K562 (cell line): ENCODE measurements at regions not wholly inside any gene's neighbourhood (a gene's known extent, or its start where the extent isn't known, plus 50 kb on each side); places are given as distances from the start of the nearest gene placed in this dataset.
A peak's percentile ranks its signal among the peaks of the same experiment; 100 is the strongest.

Source experiments
- CTCF ChIP-seq, 3 experiments: IDR thresholded peaks in 2 of 3; conservative IDR thresholded peaks in 1 of 3; 2 replicates each; pipeline ENCODE4 v1.5.1; 2011 to 2012; ENCODE audit warnings: low read length in 3 of 3, mild to moderate bottlenecking in 3 of 3, control low read depth in 2 of 3, improper control_type of control experiment in 1 of 3, inconsistent platforms in 1 of 3, low read depth in 1 of 3, mixed read lengths in 1 of 3, moderate library complexity in 1 of 3; ENCODE audit not compliant: insufficient read depth in 2 of 3
- DNMT1 ChIP-seq: fragments of 450-650 bp; IDR thresholded peaks from 2 replicates; pipeline ENCODE4 v1.6.1; 2016; ENCODE audit warnings: antibody characterized with exemption, mild to moderate bottlenecking
- MAFK ChIP-seq: IDR thresholded peaks from 2 replicates; pipeline ENCODE4 v1.6.1; 2011; ENCODE audit warnings: low read length, improper control_type of control experiment
- PCBP1 ChIP-seq: fragments of 200-400 bp; formaldehyde crosslinking; IDR thresholded peaks from 2 replicates; pipeline ENCODE4 v1.6.1; 2018; ENCODE audit warnings: mild to moderate bottlenecking, low read depth, low read length; ENCODE audit not compliant: poor library complexity, severe bottlenecking
- PTRF ChIP-seq: fragments of 450-650 bp; IDR thresholded peaks from 2 replicates; pipeline ENCODE4 v1.6.1; 2016; ENCODE audit warnings: mild to moderate bottlenecking, missing genetic modification characterization, missing compliant biosample characterization
- REST ChIP-seq, 2 experiments: fragments of 450-650 bp; formaldehyde crosslinking in 1 of 2; IDR thresholded peaks; 2 replicates each; pipeline versions ENCODE4 v1.4.0 to v1.6.1; 2014 to 2020; ENCODE audit warnings: mild to moderate bottlenecking in 2 of 2, borderline replicate concordance in 1 of 2, low read depth in 1 of 2
- SETDB1 ChIP-seq: IDR thresholded peaks from one replicate; pipeline ENCODE4 v1.6.1; 2012; ENCODE audit warnings: low read length, control low read depth, inconsistent platforms
- SRSF7 ChIP-seq: fragments of 200-400 bp; formaldehyde crosslinking; optimal IDR thresholded peaks from 2 replicates; pipeline ENCODE3; 2017; ENCODE audit warnings: mild to moderate bottlenecking, low read depth, low read length
- ZNF507 ChIP-seq: conservative IDR thresholded peaks from 2 replicates; pipeline ENCODE4 v1.6.1; 2017; ENCODE audit warnings: missing genetic modification characterization, missing compliant biosample characterization
- ZNF57 ChIP-seq: fragments of 450-650 bp; formaldehyde crosslinking; IDR thresholded peaks from 2 replicates; pipeline ENCODE4 v1.4.0; 2020; ENCODE audit warnings: mild to moderate bottlenecking, moderate library complexity
- ZNF696 ChIP-seq: fragments of 250-450 bp; sonication (Bioruptor Pico); conservative IDR thresholded peaks from 2 replicates; pipeline ENCODE4 v1.4.0; 2020; ENCODE audit warnings: mild to moderate bottlenecking, moderate library complexity
- TF ChIP-seq, protein P1 (sequence below): fragments of 450-650 bp; formaldehyde crosslinking; IDR thresholded peaks from 2 replicates; pipeline ENCODE4 v1.4.0; 2020; ENCODE audit warnings: mild to moderate bottlenecking, moderate library complexity
- TF ChIP-seq, protein P2 (sequence below): fragments of 450-650 bp; IDR thresholded peaks from 2 replicates; pipeline ENCODE4 v1.6.1; 2018; ENCODE audit warnings: mild to moderate bottlenecking, low read depth; ENCODE audit not compliant: partially characterized antibody

DNA sequence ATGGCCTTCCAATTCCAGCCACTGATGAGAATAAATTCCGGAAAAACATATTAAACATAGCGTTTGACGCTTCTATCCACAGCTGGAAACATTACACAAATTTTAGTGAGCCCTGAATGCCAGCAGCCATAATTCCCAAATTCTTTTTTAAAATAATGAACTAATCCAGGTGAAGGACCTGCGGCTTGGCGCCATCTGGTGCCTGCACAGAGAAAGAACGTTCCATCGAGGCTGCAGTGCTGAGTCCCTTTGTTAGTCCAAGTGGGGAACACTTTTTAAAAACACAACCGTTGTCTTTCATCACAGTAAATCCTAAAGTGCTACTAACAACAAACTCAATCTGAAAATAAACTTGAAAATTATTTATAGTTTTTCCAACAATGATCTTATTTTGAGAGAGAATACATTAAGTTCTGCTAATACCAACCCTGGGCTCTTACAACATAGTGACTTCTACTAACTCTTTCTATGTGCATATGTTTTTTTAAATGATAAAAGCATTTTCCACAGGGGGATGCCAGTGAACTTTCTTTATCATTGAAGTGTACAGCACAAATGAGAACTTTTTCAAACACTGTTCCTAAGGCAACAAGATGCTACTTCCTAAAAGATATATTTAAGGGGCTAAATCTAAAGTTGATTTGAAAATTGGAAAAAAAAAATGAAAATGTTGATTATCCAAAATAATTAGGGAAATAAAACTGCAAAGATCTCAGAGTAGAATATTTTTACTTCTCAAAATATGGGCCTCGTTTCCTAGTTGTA, 166.9 kb upstream of the RNF32 start (continued):
- no peak for TF ChIP-seq ZNF57 (CRISPR knock-in tag)
- TF ChIP-seq ZNF696: no peak
- TF ChIP-seq PTRF (tag): no peak
- TF ChIP-seq DNMT1: no peak
- TF ChIP-seq, protein P1, sequence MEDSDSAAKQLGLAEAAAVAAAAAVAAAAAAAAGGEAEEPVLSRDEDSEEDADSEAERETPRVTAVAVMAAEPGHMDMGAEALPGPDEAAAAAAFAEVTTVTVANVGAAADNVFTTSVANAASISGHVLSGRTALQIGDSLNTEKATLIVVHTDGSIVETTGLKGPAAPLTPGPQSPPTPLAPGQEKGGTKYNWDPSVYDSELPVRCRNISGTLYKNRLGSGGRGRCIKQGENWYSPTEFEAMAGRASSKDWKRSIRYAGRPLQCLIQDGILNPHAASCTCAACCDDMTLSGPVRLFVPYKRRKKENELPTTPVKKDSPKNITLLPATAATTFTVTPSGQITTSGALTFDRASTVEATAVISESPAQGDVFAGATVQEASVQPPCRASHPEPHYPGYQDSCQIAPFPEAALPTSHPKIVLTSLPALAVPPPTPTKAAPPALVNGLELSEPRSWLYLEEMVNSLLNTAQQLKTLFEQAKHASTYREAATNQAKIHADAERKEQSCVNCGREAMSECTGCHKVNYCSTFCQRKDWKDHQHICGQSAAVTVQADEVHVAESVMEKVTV (CRISPR knock-in tag): peak; percentile 43; the same call in 1 of the 2 replicates
- TF ChIP-seq PCBP1: no peak
- TF ChIP-seq ZNF507 (tag): no peak
- TF ChIP-seq SETDB1: no peak
- TF ChIP-seq SRSF7: no peak
- TF ChIP-seq, protein P2, sequence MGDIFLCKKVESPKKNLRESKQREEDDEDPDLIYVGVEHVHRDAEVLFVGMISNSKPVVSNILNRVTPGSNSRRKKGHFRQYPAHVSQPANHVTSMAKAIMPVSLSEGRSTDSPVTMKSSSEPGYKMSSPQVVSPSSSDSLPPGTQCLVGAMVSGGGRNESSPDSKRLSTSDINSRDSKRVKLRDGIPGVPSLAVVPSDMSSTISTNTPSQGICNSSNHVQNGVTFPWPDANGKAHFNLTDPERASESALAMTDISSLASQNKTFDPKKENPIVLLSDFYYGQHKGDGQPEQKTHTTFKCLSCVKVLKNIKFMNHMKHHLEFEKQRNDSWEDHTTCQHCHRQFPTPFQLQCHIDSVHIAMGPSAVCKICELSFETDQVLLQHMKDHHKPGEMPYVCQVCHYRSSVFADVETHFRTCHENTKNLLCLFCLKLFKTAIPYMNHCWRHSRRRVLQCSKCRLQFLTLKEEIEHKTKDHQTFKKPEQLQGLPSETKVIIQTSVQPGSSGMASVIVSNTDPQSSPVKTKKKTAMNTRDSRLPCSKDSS: no peak
- peak; percentile 77 for TF ChIP-seq REST (IDR thresholded peaks at IDR 0.05; ENCODE audit: borderline replicate concordance)
- TF ChIP-seq REST (CRISPR knock-in tag; IDR thresholded peaks at IDR 0.05; ENCODE audit: low read depth): no peak
- peak; percentile 81 to 86 (median 86) for TF ChIP-seq CTCF (IDR thresholded peaks at IDR 0.05 in 2 of 3, conservative IDR thresholded peaks at IDR 0.05 in 1 of 3; ENCODE audit: insufficient read depth in 2 of 3, low read depth in 1 of 3, low read length in 3 of 3)
- TF ChIP-seq MAFK: no peak
